HG03045 (cell line): ENCODE measurements at regions not wholly inside any gene's neighbourhood (a gene's known extent, or its start where the extent isn't known, plus 50 kb on each side); places are given as distances from the start of the nearest gene placed in this dataset.
"Not testable (repeated sequence)": the region's sequence is repeated elsewhere in the genome, so short reads cannot be mapped to it uniquely, and the experiment has no call there.

Experiments used
- ATAC-seq: cut with Tn5 transposase; IDR thresholded peaks from one replicate; pipeline ENCODE4 v1.9.1; 2021; ENCODE audit warnings: mild to moderate bottlenecking, moderate library complexity; ENCODE audit not compliant: unreplicated experiment

GRCh38 chr10:32217216-32217615, 129.7 kb downstream of the EPC1 start:
- ATAC-seq, result no peak

- not testable (repeated sequence) for ATAC-seq
Measured at GRCh38 chr10:32213838-32214237, 133.1 kb downstream of the EPC1 start.

- ATAC-seq, result no peak
Measured at GRCh38 chr10:32211046-32211363, 136.0 kb downstream of the EPC1 start.

GRCh38 chr10:32210306-32211045, 136.5 kb downstream of the EPC1 start:
- ATAC-seq, result no peak

GRCh38 chr10:32208005-32208404, 139.0 kb downstream of the EPC1 start:
- ATAC-seq, result not testable (repeated sequence)

GRCh38 chr10:32207544-32207943, 139.4 kb downstream of the EPC1 start:
- ATAC-seq, result no peak

- ATAC-seq, result no peak
Measured at GRCh38 chr10:32205670-32206069, 141.3 kb downstream of the EPC1 start.

- ATAC-seq, result no peak
Measured at GRCh38 chr10:32204606-32205005, 142.4 kb downstream of the EPC1 start.

- ATAC-seq, result no peak
Measured at GRCh38 chr10:32199714-32200394, 143.6 kb upstream of the KIF5B start.

GRCh38 chr10:32197423-32197822, 141.2 kb upstream of the KIF5B start:
- no peak for ATAC-seq

- no peak for ATAC-seq
Measured at GRCh38 chr10:32190890-32191491, 134.8 kb upstream of the KIF5B start.

- no peak for ATAC-seq
Measured at GRCh38 chr10:32189400-32190084, 133.3 kb upstream of the KIF5B start.

- ATAC-seq, result not testable (repeated sequence)
Measured at GRCh38 chr10:32188601-32189000, 132.4 kb upstream of the KIF5B start.

- no peak for ATAC-seq
Measured at GRCh38 chr10:32187686-32188085, 131.5 kb upstream of the KIF5B start.

- not testable (repeated sequence) for ATAC-seq
Measured at GRCh38 chr10:32183652-32184051, 127.4 kb upstream of the KIF5B start.

GRCh38 chr10:32182476-32182875, 126.3 kb upstream of the KIF5B start:
- no peak for ATAC-seq

- no peak for ATAC-seq
Measured at GRCh38 chr10:32180390-32181280, 124.4 kb upstream of the KIF5B start.

GRCh38 chr10:32179836-32180235, 123.6 kb upstream of the KIF5B start:
- no peak for ATAC-seq

- ATAC-seq, result not testable (repeated sequence)
Measured at GRCh38 chr10:32177594-32177993, 121.4 kb upstream of the KIF5B start.

GRCh38 chr10:32175629-32176028, 119.4 kb upstream of the KIF5B start:
- ATAC-seq, result no peak
